Progenitor cell of endocrine pancreas (in vitro differentiated cells): ENCODE measurements at regions not wholly inside any gene's neighbourhood (a gene's known extent, or its start where the extent isn't known, plus 50 kb on each side); places are given as distances from the start of the nearest gene placed in this dataset.

Source experiments
- DNase-seq: peaks from one replicate; pipeline ENCODE4 v3.0.0; 2021; ENCODE audit warnings: low spot score; ENCODE audit not compliant: unreplicated experiment
- H3K27ac Mint-ChIP-seq: 2 replicates; pipeline ENCODE4 v1.8.0; 2021; ENCODE audit warnings: mild to moderate bottlenecking, moderate library complexity, mixed read lengths
- H3K27me3 Mint-ChIP-seq: 2 replicates; pipeline ENCODE4 v1.8.0; 2021; ENCODE audit warnings: mixed read lengths
- H3K36me3 Mint-ChIP-seq: 2 replicates; pipeline ENCODE4 v1.8.0; 2022; ENCODE audit warnings: mixed read lengths; ENCODE audit not compliant: insufficient read depth
- H3K4me1 Mint-ChIP-seq: 2 replicates; pipeline ENCODE4 v1.8.0; 2021; ENCODE audit warnings: low read depth, mixed read lengths
- H3K4me3 Mint-ChIP-seq: 2 replicates; pipeline ENCODE4 v1.8.0; 2021; ENCODE audit warnings: low read depth, mild to moderate bottlenecking, moderate library complexity, mixed read lengths
- H3K9me3 Mint-ChIP-seq: 2 replicates; pipeline ENCODE4 v1.8.0; 2021; ENCODE audit warnings: low read depth, mixed read lengths
- TF ChIP-seq, protein P1 (sequence below): fragments of 200-600 bp; sonication (generic); IDR thresholded peaks from one replicate; pipeline ENCODE4 v1.5.0; 2021; ENCODE audit warnings: antibody characterized with exemption, mild to moderate bottlenecking; ENCODE audit not compliant: unreplicated experiment

DNA sequence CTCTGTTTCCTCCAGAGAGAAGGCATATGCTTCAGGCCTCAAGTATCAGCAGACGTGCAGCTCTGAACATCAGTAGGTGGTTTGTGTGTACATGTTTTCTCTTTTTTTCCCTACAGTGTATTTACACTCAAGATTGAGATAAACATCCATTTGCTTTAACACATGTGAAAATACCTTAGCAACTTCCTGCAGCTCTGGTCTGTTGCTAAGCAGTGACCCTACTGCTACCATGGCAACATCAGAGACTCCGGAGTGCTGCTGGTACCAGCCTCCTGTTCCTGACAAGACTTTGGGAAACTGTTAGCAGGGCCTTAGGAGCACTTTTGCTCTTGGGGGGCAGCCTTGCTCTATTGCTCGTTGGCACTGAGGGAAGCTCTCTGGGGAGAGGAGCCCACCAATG lies 221.2 kb upstream of the PLET1 start:
- Mint-ChIP-seq H3K27me3 (no peaks in the 10 kb centered on the region), H3K36me3 (no peaks in the 10 kb centered on the region), H3K4me1 (no peaks in the 10 kb centered on the region), H3K9me3 (no peaks in the 10 kb centered on the region), H3K4me3 (no peak overlapping the region), H3K27ac (no peak overlapping the region)
- TF ChIP-seq, protein P1, sequence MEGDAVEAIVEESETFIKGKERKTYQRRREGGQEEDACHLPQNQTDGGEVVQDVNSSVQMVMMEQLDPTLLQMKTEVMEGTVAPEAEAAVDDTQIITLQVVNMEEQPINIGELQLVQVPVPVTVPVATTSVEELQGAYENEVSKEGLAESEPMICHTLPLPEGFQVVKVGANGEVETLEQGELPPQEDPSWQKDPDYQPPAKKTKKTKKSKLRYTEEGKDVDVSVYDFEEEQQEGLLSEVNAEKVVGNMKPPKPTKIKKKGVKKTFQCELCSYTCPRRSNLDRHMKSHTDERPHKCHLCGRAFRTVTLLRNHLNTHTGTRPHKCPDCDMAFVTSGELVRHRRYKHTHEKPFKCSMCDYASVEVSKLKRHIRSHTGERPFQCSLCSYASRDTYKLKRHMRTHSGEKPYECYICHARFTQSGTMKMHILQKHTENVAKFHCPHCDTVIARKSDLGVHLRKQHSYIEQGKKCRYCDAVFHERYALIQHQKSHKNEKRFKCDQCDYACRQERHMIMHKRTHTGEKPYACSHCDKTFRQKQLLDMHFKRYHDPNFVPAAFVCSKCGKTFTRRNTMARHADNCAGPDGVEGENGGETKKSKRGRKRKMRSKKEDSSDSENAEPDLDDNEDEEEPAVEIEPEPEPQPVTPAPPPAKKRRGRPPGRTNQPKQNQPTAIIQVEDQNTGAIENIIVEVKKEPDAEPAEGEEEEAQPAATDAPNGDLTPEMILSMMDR: no peak
- DNase-seq: no peak

DNA sequence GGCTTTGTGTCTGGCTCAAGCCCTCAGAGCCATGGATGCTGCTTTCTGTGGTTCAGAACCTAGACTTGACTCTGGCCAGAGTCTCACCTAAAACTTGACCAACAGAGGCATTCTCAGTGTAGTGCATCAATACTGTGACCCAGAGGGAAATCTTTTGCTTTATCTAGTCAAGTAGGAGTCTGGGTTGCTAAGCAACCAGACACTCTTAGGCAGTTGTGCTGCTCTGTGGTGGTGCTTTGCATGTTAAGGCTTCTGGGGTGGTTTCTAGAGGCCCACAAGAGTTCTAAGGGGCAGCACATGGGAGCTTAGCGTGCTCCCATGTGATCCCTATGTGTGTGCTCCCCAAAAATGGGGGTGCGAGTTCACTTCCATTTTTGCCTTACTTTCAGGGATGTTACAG lies 224.6 kb upstream of the PLET1 start:
- no peaks in the 10 kb centered on the region for H3K36me3 Mint-ChIP-seq
- H3K4me1 Mint-ChIP-seq: no peaks in the 10 kb centered on the region
- TF ChIP-seq, protein P1: no peak
- H3K27ac Mint-ChIP-seq: no peak overlapping the region
- H3K4me3 Mint-ChIP-seq: no peak overlapping the region
- H3K9me3 Mint-ChIP-seq: no peaks in the 10 kb centered on the region
- H3K27me3 Mint-ChIP-seq: peaks cover 3% of the 10 kb centered on the region
- DNase-seq: no peak

DNA sequence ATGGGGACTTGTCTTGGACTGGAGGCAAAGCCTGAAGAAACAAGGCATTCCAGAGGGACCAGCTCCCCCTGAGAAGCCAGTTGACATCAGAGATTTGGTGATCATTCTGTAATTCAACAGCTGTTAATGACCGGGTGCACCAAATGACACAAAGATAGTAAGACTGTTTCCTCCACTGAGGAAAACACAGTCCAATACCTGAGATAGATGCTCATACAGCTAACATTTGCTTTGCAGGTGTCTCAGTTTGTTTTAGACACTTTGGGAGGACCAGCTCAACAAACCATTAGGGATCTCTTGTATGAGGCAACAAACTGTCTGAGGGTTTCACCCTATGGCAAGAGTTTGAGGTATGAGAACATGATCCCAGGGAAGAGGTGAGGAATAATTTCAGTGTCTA lies 237.2 kb upstream of the PLET1 start:
- Mint-ChIP-seq H3K27ac (no peak overlapping the region), H3K36me3 (no peaks in the 10 kb centered on the region), H3K9me3 (no peaks in the 10 kb centered on the region), H3K27me3 (peaks cover 5% of the 10 kb centered on the region), H3K4me3 (no peak overlapping the region), H3K4me1 (no peaks in the 10 kb centered on the region)
- DNase-seq: no peak
- TF ChIP-seq, protein P1: no peak

DNA sequence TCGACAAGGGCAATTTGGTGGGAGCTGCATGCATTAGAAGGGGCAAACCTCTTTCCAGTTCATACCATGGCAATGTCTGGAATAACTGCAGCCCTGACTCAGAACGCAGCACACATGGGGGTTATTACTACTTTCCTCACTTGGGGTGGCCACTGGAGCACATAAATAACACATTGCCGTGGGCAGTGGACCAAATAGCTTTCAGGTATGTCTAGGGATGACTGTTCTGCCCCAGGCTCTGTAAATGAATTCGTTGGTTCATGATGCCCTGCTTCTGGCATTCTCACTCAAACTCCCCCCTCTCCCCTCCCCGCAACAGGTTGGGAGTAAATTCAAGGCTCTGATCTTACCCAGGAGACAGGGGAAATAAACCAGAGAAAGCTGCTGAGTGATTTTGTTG lies 238.0 kb upstream of the PLET1 start:
- H3K4me3 Mint-ChIP-seq: no peak overlapping the region
- TF ChIP-seq, protein P1: no peak
- no peak overlapping the region for H3K27ac Mint-ChIP-seq
- no peak for DNase-seq
- peaks cover 5% of the 10 kb centered on the region for H3K27me3 Mint-ChIP-seq
- H3K36me3 Mint-ChIP-seq: no peaks in the 10 kb centered on the region
- no peaks in the 10 kb centered on the region for H3K9me3 Mint-ChIP-seq
- no peaks in the 10 kb centered on the region for H3K4me1 Mint-ChIP-seq

DNA sequence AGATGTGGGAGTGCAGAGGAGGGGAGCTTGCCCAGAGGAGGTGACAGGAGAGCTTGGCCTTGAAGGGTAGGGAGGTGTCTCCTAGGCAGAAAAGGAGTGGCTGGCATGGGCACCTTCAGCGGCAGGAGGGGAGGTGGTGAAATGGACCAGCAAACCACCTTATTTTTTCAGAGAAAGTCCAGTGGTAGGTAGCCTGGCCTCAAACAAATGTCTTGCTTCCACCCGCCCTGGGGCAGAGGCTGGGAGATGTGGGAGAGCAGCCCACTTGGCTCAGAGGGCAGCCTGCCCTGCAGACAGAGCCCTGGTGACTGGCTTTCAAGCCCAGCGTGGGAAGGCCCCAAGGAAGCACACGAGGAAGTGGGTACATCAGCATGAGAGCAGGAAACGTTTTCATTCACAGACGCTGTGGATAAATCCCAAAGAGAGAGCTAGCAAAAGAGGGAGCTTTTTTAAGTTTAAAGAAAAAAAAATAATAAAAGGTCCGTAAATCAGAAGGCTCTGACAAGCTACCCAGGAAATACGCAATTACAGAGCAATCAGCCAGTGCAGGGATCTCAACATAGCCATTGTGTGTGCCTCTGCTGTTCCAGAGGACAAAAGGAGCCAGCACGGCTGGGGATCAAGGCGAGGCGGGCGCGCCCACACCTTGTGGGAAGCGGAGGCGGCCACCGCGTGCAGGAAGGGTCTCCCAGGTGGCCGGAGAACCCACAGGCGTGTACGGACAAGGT lies 238.7 kb upstream of the PLET1 start:
- Mint-ChIP-seq H3K27me3 (peaks cover 5% of the 10 kb centered on the region), H3K4me1 (no peaks in the 10 kb centered on the region), H3K36me3 (no peaks in the 10 kb centered on the region), H3K9me3 (no peaks in the 10 kb centered on the region), H3K27ac (no peak overlapping the region), H3K4me3 (no peak overlapping the region)
- DNase-seq: no peak
- TF ChIP-seq, protein P1: no peak
